ENCODE measurements at regions not wholly inside any gene's neighbourhood (a gene's known extent, or its start where the extent isn't known, plus 50 kb on each side); places are given as distances from the start of the nearest gene placed in this dataset.

DNA sequence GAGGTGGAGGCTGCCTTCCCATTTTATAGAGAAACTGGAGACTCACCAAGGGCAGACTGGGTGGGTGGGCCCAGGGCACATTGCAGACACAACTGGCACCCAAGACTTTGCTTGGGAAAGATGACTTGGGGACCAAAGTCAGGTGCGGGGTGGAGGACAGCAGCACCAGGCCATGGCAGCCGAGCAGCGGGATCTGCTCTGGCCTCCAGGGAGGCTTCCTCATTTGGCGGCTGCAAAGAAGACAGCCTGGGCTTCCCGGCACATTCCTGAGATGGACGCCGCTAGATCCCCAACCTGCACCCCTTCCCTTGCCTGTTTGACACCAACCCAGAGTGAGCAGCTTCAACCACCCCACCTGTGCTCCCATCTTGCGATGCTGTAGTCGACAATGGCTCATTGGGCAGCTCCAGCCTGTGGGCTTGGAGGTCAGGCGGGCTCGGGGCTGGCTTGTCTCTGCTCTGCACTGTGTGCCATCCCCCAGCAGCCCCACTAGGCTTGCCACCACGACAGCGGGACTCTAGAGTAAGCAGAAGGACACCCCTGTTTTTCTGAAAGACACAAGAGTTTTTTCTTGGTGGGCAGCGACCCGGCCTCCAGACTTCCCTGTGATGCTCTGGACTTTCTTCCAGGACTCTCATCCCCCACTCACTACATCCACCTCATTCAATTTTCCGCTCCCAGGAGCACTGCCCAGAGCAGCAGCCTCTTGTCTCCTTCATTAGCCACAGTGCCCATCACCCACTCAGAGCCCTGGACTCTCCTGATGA is 184.9 kb upstream of the CST7 start:
- DNase-seq = no peak

DNA sequence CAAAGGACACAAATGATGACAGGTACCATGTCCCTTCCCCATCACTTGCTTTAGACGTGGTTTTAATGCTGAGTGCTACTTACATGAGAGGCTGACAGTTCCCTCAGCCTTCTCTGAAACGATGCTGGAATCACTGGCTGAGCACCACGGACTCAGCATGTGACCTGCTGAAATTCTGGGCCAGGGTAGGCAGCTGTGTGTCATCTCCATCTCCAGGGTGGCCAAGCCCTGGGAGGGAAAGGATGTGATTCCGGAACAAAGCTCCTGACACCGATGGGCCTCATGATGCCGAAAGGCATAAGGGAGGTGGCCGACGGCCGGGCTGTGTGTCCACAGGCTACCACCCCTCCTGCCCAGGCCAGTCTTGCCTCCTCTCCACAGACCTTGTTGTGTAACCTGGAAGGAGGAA is 184.3 kb upstream of the CST7 start:
- DNase-seq = no peak

DNA sequence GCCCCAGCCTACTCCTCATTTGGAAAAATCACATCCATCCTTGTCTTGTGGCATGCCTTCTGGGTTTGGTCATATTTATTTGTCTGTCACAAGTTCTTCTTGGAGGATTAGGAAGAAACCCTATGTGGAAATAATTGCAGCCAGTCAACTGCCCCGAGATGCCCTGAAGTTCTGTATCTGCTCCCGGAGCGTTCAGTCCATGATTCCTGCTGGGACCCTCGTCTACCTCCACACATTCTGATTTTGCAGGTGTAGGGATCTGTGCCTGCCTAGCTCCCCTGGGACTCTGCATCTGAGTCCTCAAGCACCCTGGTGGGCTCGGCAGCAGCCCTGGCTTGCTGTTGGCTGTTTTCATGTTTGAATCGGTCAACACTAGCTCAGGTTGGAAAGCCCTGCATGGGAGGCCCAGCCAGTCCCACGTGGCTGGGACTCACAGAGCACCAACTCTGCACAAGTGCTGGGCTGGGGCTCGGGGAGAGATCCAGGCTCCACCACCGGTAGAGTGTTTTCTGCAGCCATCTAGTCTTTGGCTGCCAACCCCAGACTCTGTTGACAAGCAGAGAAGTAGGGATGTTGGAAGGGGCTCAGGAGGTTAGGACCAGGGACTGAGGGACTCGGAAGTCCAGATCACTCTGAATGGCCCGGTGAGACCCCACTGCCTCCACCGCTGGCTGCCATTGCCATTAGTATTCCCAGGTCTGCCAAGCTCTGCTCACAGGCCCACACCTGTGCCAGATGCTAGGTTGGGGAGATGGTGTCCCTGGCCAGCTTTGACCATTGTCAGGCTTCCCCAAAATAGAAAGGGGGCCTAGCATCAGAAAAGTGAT is 183.5 kb upstream of the CST7 start:
- no peak for DNase-seq

DNA sequence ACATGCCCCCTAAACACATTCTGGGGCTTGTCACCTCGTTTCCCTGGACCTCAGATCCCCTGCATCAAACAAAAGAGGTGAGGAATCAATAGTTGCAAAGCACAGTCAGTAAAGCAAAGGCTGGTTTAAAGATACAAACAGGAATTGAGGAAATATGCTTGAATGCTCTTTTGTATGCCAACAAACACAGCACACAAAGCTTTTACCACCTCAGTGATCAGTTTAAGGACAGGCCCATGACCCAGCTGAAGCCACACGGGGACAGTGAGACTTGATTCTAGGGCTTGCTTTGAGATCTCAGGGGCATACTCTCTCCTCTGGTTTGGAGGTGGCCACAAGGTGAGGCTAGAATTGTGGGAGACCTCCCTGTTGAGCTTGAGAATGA is 182.9 kb upstream of the CST7 start:
- no peak for DNase-seq

DNA sequence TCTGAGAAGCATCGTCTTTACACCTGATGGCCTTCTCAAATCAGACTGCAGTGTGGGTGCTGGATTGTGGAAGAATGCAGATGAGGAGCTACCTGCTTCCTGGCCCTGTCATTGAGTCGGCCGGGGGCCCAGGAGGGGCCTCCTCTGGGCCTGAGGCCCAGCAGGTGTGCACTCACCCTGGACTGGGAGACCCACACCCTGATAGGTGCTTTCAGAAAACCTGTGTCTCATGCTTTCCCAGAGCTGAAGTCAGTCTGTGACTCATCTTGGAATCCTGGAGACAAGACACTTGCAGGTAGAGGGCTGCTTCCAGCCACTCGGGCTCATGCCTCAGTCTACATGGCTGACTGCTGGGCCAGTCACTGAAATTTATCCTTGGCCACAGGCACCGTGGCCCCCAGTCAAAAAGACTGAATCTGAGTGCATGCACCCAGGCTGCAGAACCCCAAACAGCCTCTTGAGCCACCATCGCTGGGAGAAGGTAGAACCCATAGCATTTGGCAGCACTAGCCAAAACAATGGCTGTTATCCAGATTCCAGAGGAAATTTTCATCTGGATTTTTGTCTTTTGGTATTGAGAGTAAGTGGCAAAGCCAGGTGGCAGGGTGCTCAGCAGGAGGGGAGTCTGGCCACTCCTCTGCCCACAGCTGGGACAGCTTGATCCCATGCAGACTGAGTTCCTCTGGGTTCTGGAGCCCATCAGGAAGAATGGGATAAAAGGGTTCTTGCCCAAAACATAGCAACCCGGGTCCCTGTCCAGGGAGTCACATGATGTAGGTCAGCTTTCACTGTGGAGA is 182.0 kb upstream of the CST7 start:
- no peak for DNase-seq

DNA sequence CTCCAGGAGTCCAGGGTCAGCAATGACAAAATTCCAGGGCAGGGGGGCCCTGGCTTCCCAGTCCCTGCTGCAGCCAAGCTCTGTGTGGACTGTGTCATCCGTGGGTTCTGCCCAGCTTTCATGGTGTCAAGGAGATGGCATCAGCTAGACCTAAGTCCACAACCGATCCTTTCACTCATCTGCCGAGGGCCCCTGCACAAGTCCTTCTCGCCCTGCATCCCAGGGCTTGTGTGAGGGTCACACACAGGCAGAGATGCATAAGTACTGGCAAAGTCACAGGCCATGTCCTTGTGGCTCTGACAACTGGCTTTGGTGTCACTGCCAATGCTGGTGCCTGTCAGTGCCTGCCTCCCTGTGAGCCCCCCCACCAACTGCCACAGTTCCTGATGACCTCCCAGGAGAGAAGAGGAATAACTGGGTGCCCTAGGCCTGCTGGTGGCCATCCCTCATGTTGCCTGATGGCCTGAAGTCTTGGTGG is 181.4 kb upstream of the CST7 start:
- DNase-seq = no peak

DNA sequence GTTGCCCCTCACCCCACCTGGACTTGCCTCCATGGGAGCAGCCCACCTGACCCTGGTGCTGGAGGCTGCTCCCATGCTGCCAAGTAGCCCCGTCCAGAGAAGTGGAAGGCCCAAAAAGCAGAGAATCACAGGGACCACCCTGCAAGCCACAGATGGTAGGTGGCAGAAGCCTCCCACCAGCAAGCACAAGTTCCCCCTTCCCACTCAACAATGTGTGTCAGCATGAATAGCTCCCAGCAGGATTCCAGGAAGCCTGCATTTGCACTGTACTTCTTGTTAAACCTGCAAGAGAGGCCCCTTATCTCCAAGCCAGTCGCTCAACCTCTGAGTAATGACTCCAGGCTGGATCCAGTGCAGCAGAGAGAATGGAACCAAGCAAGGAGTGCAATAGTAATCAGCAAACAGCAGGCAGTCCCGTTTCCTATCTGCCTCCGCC is 180.8 kb upstream of the CST7 start:
- no peak for DNase-seq

DNA sequence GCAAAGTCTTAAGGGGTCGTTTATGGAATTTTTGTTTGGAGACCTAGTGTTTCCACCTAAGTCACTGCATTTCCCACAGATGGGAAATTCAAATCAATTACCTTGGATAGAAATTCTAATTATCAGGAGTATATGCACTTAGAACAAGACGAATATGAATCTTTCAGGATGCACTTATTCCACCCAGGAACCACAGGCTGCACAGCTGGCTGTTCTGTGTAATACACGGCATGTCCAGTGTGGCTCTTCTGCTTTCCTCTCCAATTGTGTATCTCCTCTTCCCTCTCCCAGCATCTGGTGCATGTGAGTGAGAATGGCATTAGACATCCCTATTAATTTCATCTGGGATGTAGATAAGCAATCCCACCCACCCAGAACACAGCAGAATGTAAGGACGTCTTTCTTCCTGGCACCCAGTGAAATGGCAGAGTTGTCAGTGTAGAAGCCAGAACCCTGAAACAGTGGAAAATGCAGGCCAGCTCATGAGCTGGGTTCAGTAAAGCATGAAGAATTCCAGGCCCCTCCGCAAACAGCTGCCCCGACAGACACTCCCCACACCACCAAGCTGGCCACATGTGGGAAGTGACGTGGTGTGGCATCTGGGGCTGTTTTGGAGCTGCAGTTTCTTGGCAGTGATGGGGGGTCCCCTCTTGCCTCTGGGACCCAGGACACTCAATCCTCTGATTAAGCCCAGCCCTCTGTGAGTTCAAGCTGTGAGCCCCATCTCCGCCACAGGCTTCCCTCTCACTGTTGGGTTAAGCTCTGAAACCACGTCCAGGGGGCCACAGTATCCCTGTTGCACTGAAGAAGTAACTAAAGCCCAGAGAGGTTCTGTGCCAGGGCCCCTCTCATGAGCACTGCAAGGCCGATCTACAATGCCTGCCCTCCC is 180.1 kb upstream of the CST7 start:
- no peak for DNase-seq

DNA sequence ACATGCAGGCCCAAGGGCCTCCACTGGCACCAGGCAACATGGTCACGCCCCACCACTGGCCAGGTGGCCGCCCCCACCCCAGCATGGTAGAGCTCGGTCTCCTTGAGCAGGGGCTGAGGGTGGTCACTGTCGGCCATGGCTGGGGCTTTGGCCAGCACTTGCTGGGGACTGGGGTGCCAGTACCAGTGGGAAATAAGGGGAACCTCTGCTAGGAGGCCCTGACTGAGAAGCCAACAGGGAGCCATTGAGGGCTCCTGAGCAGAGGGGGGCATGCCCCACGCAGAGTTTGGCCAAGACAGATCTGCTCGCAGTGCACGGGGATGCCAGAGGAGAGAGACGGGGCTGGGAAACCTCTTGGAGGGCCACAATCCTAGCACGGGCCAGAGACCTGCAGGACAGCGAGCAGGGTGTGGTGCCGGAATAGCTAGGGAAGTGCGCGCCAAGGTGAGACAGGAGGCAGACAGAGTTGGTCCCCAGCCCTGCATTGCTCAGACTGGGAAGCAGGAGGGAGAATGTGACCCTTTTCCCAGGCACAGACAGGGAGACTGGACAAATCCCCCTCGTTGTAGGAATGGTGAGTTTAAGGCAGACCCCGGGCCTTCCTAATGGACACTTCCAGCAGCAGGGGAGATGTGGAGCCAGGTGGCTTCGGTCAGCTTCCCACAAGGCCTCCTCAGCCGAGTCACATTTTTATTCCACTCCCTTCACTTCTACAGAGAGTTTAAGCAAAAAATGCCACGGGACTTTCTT is 179.0 kb upstream of the CST7 start:
- DNase-seq = no peak

DNA sequence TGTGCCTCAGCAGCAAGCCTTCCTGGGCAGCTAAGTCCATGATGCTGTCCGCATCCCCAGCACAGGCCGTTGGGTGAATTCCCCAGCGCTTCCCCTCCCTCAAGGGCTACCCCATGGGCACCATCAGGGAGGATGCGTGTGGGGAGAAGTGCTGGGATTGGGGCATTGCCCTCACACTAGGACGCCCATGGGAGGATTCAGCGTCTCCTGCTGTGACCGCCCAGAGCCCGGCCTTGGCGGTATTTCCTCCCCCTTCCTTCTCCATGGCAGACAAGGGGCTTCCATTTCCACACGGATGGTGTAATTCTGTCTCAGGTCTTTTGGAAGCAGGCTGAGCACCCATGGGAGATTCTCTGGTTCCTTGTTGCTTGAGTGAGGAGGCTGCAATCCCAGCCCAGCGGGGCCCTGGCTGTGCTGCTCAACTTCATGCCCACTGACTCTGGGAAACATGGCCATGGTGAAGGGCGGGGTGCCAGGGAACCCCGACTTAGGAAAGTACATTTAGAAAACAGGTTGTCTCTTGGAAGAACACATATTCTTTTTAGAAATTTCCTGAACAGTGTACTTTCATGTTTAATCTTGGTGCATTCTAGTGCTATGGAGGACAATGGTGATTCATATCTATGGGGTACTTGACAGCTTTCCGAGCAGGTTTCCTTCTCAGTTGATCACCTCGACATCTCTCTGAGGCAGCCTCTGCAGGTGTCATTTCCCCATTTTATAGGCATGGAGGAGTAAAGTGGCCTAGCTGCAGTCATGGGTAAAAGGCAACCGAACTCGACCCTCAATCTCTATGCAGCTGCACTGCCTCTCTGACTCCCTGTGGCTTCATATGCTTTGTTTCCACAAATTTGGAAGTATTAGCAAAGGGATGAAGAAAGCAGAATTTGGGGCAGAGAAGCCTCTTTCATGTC is 178.2 kb upstream of the CST7 start:
- no peak for DNase-seq

DNA sequence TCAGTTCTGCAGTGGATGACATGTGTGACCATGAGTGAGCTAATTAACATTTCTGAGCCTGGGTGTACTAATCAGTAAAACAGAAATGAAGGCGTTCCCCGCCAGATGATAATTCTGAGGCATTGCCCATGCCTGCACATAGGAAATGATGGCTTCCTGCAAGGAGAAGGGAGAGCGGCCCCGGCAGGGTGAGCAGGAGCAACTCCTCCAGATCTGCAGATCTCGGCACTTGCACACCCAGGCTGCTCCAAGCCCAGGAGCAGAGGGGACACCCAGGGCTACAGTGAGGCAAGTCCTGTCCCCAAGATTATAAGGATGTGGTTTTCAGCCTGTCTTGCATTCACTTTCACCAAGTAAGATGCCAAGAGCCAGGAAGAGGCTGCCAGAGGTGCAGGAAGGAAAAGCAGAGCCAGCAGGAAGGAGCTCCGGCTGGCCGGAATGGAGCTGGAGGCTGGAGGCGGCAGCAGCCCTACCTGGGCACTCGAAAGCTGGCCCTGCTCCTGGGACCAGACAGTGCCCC is 177.5 kb upstream of the CST7 start:
- no peak for DNase-seq

DNA sequence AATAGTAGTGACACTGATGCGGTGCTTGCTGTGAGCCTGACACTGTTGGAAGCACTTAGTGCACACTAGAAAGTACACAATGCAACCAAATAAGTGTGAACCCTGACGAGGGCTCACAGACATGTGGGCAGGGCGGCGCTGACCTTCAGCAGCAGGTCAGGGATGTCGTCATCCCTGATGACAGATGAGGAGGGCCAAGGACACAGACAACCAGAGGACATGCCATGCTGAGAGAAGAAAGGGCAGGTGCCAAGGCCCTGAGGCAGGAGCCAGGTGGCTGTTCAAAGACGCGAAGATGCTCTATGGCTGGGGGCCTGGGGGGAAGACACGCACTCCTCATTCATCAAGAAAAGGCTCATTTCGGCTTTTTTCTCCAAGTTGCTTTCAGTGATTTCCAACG is 176.4 kb upstream of the CST7 start:
- no peak for DNase-seq

DNA sequence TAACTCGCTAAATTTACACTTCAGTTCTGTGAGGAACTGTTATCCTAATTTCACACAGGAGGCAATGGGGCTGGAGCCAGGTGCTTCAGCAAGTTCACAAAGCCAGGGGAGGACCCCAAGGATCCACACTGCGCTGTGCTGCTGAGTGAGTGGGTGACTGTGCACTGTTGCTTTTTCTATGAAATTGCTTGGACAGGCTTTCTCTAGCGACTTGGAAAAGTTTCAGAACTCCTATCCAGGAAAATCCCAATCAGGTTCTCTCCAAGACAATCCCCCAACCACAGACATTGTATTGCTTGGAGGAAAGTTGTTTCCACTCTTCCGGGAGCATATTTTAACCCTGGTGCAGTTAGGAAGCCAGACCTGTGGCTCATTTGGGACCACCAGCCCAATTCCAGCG is 175.9 kb upstream of the CST7 start:
- no peak for DNase-seq

DNA sequence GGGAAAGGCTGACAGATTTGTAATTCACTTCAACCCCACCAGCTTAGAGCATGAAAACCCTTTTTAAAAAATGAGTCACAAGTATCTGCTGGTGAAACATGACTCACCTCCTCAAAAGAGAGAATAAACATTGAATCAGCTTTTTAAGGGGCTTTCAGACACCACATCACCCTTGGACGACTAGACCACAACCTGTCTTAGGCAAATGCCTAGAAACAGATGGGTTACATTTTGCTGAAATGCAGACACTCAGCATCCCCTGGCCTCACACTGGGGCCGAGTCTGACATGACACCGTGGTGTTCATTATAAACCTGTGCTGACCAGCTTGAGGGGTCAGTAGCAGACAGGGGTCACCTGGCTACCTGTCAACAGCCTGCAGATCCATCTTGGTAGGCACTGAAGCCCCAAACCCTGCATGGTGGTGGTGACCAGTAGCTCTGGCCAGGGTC is 175.3 kb upstream of the CST7 start:
- no peak for DNase-seq

DNA sequence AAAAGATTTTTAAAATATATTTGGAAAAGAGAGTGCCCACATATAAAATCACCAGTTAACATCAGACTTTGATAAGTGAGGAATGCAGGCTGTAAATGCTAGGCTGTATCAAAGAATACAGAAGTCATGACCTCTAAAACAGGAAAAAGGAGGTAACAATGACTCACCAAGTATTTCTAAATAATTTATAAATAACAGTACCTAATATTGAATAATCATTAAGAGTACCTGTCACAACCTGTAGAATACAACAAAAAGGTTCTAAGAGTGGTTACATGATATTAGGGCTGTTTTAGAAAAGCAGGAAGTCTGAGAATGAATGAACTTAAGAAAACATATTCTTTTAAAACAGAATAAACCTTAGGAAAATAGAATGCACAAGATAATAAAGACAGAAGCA is 173.1 kb upstream of the CST7 start:
- no peak for DNase-seq

DNA sequence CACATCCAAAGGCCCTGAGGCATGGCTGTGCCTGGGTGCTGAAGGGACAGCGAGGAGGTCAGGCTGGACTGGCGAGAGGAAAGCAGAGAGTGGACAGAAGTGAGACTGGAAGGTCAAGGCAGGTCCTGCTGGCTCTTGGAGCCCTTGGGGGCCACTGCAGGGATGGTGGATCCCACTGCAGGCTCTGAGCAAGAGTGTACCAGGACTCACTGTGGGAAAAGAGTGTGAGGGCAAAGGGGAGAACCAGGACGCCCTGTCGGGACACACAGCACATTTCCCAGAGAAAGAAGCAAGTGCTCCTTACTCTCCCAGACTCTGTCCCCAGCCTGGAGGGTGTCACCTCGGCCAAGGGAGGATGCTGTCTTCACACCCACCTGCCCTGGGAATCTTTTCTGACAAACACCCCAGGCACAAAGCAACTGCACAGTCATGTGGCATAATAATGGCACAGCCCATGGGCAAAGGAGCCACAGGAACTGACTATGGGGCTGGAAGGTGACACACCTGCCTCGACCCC is 172.3 kb upstream of the CST7 start:
- DNase-seq = no peak

DNA sequence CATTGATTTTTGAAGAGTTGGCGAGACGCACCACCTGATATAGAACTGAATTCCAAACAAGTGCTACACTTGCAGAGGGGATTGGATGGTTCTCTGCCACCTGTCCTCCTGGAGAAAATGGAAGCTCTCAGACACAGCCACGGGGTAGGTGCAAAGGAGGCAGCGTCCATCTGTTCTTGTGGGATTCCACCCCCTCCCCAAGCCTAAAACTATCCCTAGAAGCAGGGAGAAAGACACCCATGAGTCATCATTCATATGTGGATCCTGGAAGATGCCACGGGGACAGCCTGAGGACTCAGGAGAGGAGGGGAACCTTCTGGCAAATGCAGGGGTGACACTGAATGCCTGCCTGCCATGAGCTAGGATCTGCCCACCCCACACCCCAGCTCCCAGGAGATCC is 171.3 kb upstream of the CST7 start:
- DNase-seq = no peak

DNA sequence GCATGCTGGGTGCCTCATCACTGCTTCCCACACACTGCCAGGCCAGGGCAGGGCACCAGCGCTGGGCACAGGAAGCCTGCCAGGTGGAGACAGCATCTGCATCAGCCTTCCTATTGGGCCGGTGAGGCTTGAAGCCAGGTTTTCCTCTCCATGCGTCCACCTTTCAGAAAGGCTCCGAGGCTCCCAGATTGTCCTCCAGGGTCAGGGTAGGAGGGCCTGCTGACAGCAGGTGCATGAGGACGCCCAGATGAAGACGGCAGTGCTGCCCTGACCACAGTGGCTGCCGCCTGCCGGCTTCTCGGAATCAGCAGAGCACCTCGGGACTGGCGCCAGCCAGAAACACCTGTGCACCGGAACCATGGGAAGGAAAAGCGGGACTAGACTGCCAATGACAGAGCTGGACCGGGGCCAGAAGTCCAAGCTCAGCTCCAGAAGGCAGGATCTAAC is 170.5 kb upstream of the CST7 start:
- no peak for DNase-seq

DNA sequence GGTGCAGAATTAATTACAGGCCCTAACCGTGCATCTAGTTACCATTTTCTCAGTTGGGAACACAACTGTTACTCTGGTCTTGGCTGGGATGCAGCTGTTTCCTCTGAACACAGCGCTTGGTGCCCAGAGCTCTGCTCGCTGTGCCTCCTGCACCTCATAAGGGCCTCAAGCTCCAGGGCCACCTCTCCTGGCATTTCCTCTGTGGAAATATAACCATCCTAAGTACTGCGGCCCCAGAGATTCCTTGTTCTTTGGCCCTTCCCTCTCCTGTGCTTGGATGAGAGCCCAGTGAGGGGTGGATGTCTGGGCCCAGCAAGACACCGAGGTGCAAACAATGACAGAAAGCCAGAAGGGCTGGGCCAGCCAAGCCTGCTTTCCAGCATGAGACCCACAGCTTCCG is 169.9 kb upstream of the CST7 start:
- no peak for DNase-seq

DNA sequence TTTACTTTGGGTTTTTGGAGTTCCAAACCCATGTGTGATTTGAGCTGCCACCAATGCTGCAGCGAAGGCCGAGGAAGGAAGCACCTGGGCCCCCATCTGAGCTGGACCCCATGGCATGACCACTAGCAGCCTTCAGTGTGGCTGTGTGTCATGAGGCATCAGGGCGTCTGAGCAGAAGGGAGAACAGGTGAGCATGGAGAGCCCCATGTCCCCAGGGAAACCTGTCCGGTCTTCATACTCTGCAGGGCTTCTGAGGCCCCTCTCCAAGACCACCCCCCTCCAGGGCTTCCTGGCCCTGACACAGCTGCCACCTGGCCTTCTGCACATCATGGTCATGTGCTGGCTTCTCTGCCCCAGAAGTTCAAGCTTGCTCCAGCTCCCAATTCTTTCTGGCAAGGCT is 169.1 kb upstream of the CST7 start:
- DNase-seq = no peak

Measured in NCI-H1436 (cell line).